ENCODE measurements at regions not wholly inside any gene's neighbourhood (a gene's known extent, or its start where the extent isn't known, plus 50 kb on each side); places are given as distances from the start of the nearest gene placed in this dataset.
A peak's percentile ranks its signal among the peaks of the same experiment; 100 is the strongest.

GRCh38 chr5:167317884-167318283 lies 973.6 kb upstream of the WWC1 start:
- no peak overlapping the region for H3K27ac ChIP-seq
- TF ChIP-seq CTCF (IDR thresholded peaks at IDR 0.05): no peak
- no peak for TF ChIP-seq ZFX (IDR thresholded peaks at IDR 0.05; ENCODE audit: borderline replicate concordance)

- TF ChIP-seq ZFX (IDR thresholded peaks at IDR 0.05; ENCODE audit: borderline replicate concordance) (no peak), CTCF (IDR thresholded peaks at IDR 0.05) (no peak)
- H3K27ac ChIP-seq: peak overlapping the region; percentile 78
These were observed 972.2 kb upstream of the WWC1 start for GRCh38 chr5:167319243-167319642.

GRCh38 chr5:167320019-167320418 lies 971.4 kb upstream of the WWC1 start:
- TF ChIP-seq CTCF (IDR thresholded peaks at IDR 0.05) (no peak), ZFX (IDR thresholded peaks at IDR 0.05; ENCODE audit: borderline replicate concordance) (no peak)
- peak overlapping the region; percentile 78 for H3K27ac ChIP-seq

GRCh38 chr5:167332309-167332708 lies 959.1 kb upstream of the WWC1 start:
- H3K27ac ChIP-seq: no peak overlapping the region
- TF ChIP-seq ZFX (IDR thresholded peaks at IDR 0.05; ENCODE audit: borderline replicate concordance) (no peak), CTCF (IDR thresholded peaks at IDR 0.05) (no peak)

GRCh38 chr5:167336161-167336560 lies 955.3 kb upstream of the WWC1 start:
- H3K27ac ChIP-seq: no peak overlapping the region
- TF ChIP-seq ZFX (IDR thresholded peaks at IDR 0.05; ENCODE audit: borderline replicate concordance) (no peak), CTCF (IDR thresholded peaks at IDR 0.05) (no peak)

GRCh38 chr5:167339205-167339604 lies 952.2 kb upstream of the WWC1 start:
- TF ChIP-seq CTCF (IDR thresholded peaks at IDR 0.05): no peak
- TF ChIP-seq ZFX (IDR thresholded peaks at IDR 0.05; ENCODE audit: borderline replicate concordance): no peak
- no peak overlapping the region for H3K27ac ChIP-seq

- TF ChIP-seq CTCF (IDR thresholded peaks at IDR 0.05) (no peak), ZFX (IDR thresholded peaks at IDR 0.05; ENCODE audit: borderline replicate concordance) (no peak)
- H3K27ac ChIP-seq: no peak overlapping the region
These were observed 945.0 kb upstream of the WWC1 start for GRCh38 chr5:167346461-167346860.
